ENCODE measurements at regions not wholly inside any gene's neighbourhood (a gene's known extent, or its start where the extent isn't known, plus 50 kb on each side); places are given as distances from the start of the nearest gene placed in this dataset.

- TF ChIP-seq, protein P1, sequence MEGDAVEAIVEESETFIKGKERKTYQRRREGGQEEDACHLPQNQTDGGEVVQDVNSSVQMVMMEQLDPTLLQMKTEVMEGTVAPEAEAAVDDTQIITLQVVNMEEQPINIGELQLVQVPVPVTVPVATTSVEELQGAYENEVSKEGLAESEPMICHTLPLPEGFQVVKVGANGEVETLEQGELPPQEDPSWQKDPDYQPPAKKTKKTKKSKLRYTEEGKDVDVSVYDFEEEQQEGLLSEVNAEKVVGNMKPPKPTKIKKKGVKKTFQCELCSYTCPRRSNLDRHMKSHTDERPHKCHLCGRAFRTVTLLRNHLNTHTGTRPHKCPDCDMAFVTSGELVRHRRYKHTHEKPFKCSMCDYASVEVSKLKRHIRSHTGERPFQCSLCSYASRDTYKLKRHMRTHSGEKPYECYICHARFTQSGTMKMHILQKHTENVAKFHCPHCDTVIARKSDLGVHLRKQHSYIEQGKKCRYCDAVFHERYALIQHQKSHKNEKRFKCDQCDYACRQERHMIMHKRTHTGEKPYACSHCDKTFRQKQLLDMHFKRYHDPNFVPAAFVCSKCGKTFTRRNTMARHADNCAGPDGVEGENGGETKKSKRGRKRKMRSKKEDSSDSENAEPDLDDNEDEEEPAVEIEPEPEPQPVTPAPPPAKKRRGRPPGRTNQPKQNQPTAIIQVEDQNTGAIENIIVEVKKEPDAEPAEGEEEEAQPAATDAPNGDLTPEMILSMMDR (conservative IDR thresholded peaks at IDR 0.05): no peak
- no peak for TF ChIP-seq ZFX (IDR thresholded peaks at IDR 0.05)
Observed at GRCh38 chr2:11026286-11026921, 114.7 kb downstream of the KCNF1 start.

Measured in C4-2B (cell line).